ENCODE measurements at regions not wholly inside any gene's neighbourhood (a gene's known extent, or its start where the extent isn't known, plus 50 kb on each side); places are given as distances from the start of the nearest gene placed in this dataset.

DNA sequence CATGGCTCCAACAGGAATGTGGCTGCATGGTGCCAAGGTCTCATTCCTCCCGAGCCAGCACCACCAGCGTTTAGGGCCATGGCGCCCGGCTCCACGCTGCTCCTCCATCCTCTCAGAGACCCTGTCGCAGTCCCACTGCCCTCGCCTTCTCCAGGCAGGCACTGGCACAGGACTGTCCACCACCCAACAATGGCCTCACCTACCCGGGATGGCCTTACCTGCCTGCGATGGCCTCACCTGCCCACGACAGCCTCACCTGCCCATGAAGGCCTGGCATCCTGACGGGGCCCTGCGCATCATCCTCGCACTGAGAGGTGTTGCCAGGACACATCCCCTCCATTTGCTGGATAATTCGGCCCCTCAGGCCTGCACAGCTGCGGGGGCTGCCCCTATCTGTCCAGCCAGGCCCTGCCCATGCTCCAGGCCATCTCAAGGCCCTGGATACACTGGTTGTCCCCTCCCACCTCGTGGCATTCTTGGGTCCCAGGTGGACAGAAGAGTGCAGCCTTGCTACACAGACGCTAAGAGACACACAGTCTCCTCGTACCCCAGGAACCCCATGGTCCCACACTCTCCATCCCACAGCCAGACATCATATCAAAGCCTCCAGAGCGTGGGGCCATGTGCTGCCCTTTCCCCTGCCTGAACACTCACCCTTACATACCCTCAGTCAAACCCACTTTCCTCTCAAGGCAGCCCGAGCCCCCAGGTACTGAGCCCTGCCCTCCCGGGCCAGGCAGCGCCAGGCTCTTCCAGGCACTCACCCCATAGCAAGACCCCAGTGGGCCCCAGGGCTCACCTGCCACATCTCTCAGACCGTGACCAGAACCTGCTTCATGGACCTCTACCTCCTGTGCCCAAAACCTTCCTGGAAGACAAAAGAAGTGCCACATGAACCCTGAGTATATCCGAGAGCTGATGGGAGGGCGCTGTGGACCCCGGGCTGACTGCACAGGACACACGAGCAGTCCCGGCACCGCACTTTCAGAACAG, 268.6 kb downstream of the EIPR1 start:
- ChIA-PET POLR2A (interaction anchor here (1.1 kb wide), 1 partner anchor 9 kb away, joined by 3 read pairs; no protein-coding TSS in a partner anchor), CTCF (ENCODE audit: unreplicated experiment) (no interaction called here)
- H2AFZ ChIP-seq (ENCODE audit: low read length), result no peak overlapping the region
- no peaks in the 10 kb centered on the region for H3K79me2 ChIP-seq (ENCODE audit: insufficient read depth, low read depth, low read length)
- H3K36me3 ChIP-seq (ENCODE audit: insufficient read depth, low read length), result peaks cover 4% of the 10 kb centered on the region; the same call in 1 of the 2 replicates
- no peaks in the 10 kb centered on the region for H3K9me3 ChIP-seq (ENCODE audit: low read length)
- H4K20me1 ChIP-seq (ENCODE audit: insufficient read depth, low read length), result no peaks in the 10 kb centered on the region
- BruUV-seq (replicated peaks), result no TSS peak
- TF ChIP-seq, protein P1, sequence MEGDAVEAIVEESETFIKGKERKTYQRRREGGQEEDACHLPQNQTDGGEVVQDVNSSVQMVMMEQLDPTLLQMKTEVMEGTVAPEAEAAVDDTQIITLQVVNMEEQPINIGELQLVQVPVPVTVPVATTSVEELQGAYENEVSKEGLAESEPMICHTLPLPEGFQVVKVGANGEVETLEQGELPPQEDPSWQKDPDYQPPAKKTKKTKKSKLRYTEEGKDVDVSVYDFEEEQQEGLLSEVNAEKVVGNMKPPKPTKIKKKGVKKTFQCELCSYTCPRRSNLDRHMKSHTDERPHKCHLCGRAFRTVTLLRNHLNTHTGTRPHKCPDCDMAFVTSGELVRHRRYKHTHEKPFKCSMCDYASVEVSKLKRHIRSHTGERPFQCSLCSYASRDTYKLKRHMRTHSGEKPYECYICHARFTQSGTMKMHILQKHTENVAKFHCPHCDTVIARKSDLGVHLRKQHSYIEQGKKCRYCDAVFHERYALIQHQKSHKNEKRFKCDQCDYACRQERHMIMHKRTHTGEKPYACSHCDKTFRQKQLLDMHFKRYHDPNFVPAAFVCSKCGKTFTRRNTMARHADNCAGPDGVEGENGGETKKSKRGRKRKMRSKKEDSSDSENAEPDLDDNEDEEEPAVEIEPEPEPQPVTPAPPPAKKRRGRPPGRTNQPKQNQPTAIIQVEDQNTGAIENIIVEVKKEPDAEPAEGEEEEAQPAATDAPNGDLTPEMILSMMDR (conservative IDR thresholded peaks at IDR 0.05; ENCODE audit: low read length), result no peak
- TF ChIP-seq EZH2phosphoT487 (IDR thresholded peaks at IDR 0.05; ENCODE audit: borderline replicate concordance, low read depth, low read length), result no peak
- intact Hi-C loops (cut with micrococcal nuclease; ENCODE audit: unreplicated experiment), result no loop called here
- no peak overlapping the region for H3K4me2 ChIP-seq (ENCODE audit: low read length)
- no peaks in the 10 kb centered on the region for H3K9me2 ChIP-seq (ENCODE audit: insufficient read depth, low read length)
- H3K4me3 ChIP-seq (ENCODE audit: low read depth, low read length, poor library complexity, severe bottlenecking), result no peak overlapping the region
- H3K27ac ChIP-seq (ENCODE audit: low read depth, low read length, poor library complexity, severe bottlenecking), result no peak overlapping the region
- no peak for DNase-seq (ENCODE audit: low spot score)
- H3K4me1 ChIP-seq (ENCODE audit: insufficient read depth, low read length, poor library complexity, severe bottlenecking), result peaks cover 7% of the 10 kb centered on the region

DNA sequence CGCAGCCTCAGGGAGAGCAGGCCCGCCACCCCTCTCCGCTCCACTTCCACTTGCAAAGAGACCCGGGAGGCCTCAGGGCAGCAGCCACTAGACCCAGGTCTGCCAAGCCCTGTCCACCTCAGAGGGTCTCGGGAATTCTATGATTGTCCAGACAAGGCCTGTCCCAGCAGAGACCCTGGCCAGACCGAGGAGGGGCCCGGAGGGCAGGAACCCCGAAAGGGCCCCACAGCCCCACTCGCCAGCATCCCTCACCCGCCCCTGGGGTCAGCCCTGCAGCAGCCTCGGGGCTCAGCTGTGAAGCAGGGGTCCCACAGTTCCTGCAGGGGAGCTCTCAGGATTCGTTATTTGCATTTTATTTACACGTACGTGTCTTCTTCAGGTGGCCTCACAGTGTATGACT, 269.5 kb downstream of the EIPR1 start:
- H3K36me3 ChIP-seq (ENCODE audit: insufficient read depth, low read length), result peaks cover 4% of the 10 kb centered on the region; the same call in 1 of the 2 replicates
- no peak overlapping the region for H3K27ac ChIP-seq (ENCODE audit: low read depth, low read length, poor library complexity, severe bottlenecking)
- TF ChIP-seq EZH2phosphoT487 (IDR thresholded peaks at IDR 0.05; ENCODE audit: borderline replicate concordance, low read depth, low read length), result no peak
- TF ChIP-seq, protein P1 (conservative IDR thresholded peaks at IDR 0.05; ENCODE audit: low read length), result no peak
- H3K79me2 ChIP-seq (ENCODE audit: insufficient read depth, low read depth, low read length), result no peaks in the 10 kb centered on the region
- no peak overlapping the region for H3K4me3 ChIP-seq (ENCODE audit: low read depth, low read length, poor library complexity, severe bottlenecking)
- no peaks in the 10 kb centered on the region for H3K9me3 ChIP-seq (ENCODE audit: low read length)
- no peak overlapping the region for H3K4me2 ChIP-seq (ENCODE audit: low read length)
- no peaks in the 10 kb centered on the region for H3K4me1 ChIP-seq (ENCODE audit: insufficient read depth, low read length, poor library complexity, severe bottlenecking)
- no peak for DNase-seq (ENCODE audit: low spot score)
- CTCF ChIA-PET (ENCODE audit: unreplicated experiment), result no interaction called here
- no peak overlapping the region for H2AFZ ChIP-seq (ENCODE audit: low read length)
- no peaks in the 10 kb centered on the region for H3K9me2 ChIP-seq (ENCODE audit: insufficient read depth, low read length)
- POLR2A ChIA-PET, result interaction anchor here (0.6 to 1.1 kb wide), 2 partner anchors 10 to 583 kb away, joined by 3 read pairs; no protein-coding TSS in a partner anchor
- no peaks in the 10 kb centered on the region for H4K20me1 ChIP-seq (ENCODE audit: insufficient read depth, low read length)
- no TSS peak for BruUV-seq (replicated peaks)
- intact Hi-C loops (cut with micrococcal nuclease; ENCODE audit: unreplicated experiment), result no loop called here

DNA sequence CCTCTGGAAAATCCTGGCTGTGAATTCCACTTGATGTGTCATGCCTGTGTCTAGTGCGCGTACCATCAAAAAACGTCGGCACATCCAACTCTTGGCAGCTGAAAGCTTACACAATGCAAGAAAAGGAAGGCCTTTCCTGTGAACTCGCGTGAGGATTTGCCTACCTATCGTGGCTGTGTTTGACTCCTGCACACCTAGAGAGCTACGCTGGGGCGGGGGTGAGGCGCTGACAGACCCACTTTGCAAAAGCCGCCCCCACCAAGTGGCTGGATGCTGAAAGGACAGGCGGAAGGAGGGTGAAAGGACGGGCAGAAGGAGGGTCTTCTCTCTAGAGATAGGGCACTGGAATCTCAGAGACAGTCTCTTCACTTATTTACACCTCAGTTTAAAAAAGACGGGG, 270.1 kb downstream of the EIPR1 start:
- POLR2A ChIA-PET, result interaction anchor here (0.6 to 1.1 kb wide), 2 partner anchors 11 to 583 kb away, joined by 3 read pairs; no protein-coding TSS in a partner anchor

More for the DNA sequence above, 270.1 kb downstream of the EIPR1 start:
- DNase-seq (ENCODE audit: low spot score), result no peak
- no peak for TF ChIP-seq EZH2phosphoT487 (IDR thresholded peaks at IDR 0.05; ENCODE audit: borderline replicate concordance, low read depth, low read length)
- TF ChIP-seq, protein P1 (conservative IDR thresholded peaks at IDR 0.05; ENCODE audit: low read length), result 0 out of 2 replicates have a peak, but pooled peaks have one; percentile 14
- Histone ChIP-seq H2AFZ (ENCODE audit: low read length) (no peak overlapping the region), H3K9me2 (ENCODE audit: insufficient read depth, low read length) (no peaks in the 10 kb centered on the region), H3K79me2 (ENCODE audit: insufficient read depth, low read depth, low read length) (no peaks in the 10 kb centered on the region), H3K4me3 (ENCODE audit: low read depth, low read length, poor library complexity, severe bottlenecking) (no peak overlapping the region), H3K4me2 (ENCODE audit: low read length) (no peak overlapping the region), H3K36me3 (ENCODE audit: insufficient read depth, low read length) (peaks cover 4% of the 10 kb centered on the region; the same call in 1 of the 2 replicates), H3K27ac (ENCODE audit: low read depth, low read length, poor library complexity, severe bottlenecking) (no peak overlapping the region), H3K9me3 (ENCODE audit: low read length) (no peaks in the 10 kb centered on the region), H3K4me1 (ENCODE audit: insufficient read depth, low read length, poor library complexity, severe bottlenecking) (no peaks in the 10 kb centered on the region), H4K20me1 (ENCODE audit: insufficient read depth, low read length) (no peaks in the 10 kb centered on the region)
- CTCF ChIA-PET (ENCODE audit: unreplicated experiment), result no interaction called here
- no TSS peak for BruUV-seq (replicated peaks)
- intact Hi-C loops (cut with micrococcal nuclease; ENCODE audit: unreplicated experiment), result no loop called here
